Activated CD8-positive, alpha-beta T cell treated with anti-CD3 and anti-CD28 coated beads for 36 hours (primary cell): ENCODE measurements at regions not wholly inside any gene's neighbourhood (a gene's known extent, or its start where the extent isn't known, plus 50 kb on each side); places are given as distances from the start of the nearest gene placed in this dataset.
"Not testable (repeated sequence)": the region's sequence is repeated elsewhere in the genome, so short reads cannot be mapped to it uniquely, and the experiment has no call there.

ENCODE experiments used
- ATAC-seq: fragments of 200-7000 bp; cut with Tn5 transposase; one replicate; pipeline ENCODE4 v1.10.0; 2021; ENCODE audit warnings: mild to moderate bottlenecking, moderate library complexity
- CTCF ChIA-PET: fragments of 350-600 bp; sonication (Branson Sonifier 250); formaldehyde crosslinking; loops from one replicate; lab custom pipeline; 2021; ENCODE audit warnings: antibody characterized with exemption; lab: Charles Lee
- POLR2A ChIA-PET: fragments of 350-600 bp; sonication (Branson Sonifier 250); formaldehyde crosslinking; loops from one replicate; lab custom pipeline; 2021; ENCODE audit warnings: antibody characterized with exemption; lab: Charles Lee
- DNase-seq: peaks from one replicate; pipeline ENCODE4 v3.0.0-alpha.2; 2020
- H3K27ac Mint-ChIP-seq: one replicate; pipeline ENCODE4 v1.8.0; 2021; ENCODE audit warnings: mild to moderate bottlenecking, mixed read lengths
- H3K27me3 Mint-ChIP-seq: one replicate; pipeline ENCODE4 v1.8.0; 2021; ENCODE audit warnings: mixed read lengths
- H3K36me3 Mint-ChIP-seq: one replicate; pipeline ENCODE4 v1.8.0; 2021; ENCODE audit warnings: low read depth, mixed read lengths
- H3K4me1 Mint-ChIP-seq: one replicate; pipeline ENCODE4 v1.8.0; 2021; ENCODE audit warnings: low read depth, mixed read lengths
- H3K4me3 Mint-ChIP-seq: one replicate; pipeline ENCODE4 v1.8.0; 2021; ENCODE audit warnings: mild to moderate bottlenecking, moderate library complexity, mixed read lengths
- H3K9me3 Mint-ChIP-seq: one replicate; pipeline ENCODE4 v1.8.0; 2021; ENCODE audit warnings: mixed read lengths
- intact Hi-C: fragments of 100-400 bp; cut with micrococcal nuclease; formaldehyde crosslinking; loops from one replicate; pipeline ENCODE4 v1.10.0; 2022
- TF ChIP-seq, protein P1 (sequence below): fragments of 200-600 bp; IDR thresholded peaks from one replicate; pipeline ENCODE4 v1.8.0; 2022; ENCODE audit warnings: antibody characterized with exemption, mild to moderate bottlenecking

- ATAC-seq (no peak), DNase-seq (no peak)
- H3K4me1 Mint-ChIP-seq: no peaks in the 10 kb centered on the region
- intact Hi-C loops: no loop called here
- TF ChIP-seq, protein P1, sequence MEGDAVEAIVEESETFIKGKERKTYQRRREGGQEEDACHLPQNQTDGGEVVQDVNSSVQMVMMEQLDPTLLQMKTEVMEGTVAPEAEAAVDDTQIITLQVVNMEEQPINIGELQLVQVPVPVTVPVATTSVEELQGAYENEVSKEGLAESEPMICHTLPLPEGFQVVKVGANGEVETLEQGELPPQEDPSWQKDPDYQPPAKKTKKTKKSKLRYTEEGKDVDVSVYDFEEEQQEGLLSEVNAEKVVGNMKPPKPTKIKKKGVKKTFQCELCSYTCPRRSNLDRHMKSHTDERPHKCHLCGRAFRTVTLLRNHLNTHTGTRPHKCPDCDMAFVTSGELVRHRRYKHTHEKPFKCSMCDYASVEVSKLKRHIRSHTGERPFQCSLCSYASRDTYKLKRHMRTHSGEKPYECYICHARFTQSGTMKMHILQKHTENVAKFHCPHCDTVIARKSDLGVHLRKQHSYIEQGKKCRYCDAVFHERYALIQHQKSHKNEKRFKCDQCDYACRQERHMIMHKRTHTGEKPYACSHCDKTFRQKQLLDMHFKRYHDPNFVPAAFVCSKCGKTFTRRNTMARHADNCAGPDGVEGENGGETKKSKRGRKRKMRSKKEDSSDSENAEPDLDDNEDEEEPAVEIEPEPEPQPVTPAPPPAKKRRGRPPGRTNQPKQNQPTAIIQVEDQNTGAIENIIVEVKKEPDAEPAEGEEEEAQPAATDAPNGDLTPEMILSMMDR: no peak
- H3K27ac Mint-ChIP-seq: no peak overlapping the region
- ChIA-PET POLR2A (no interaction called here), CTCF (interaction anchor here (1.8 kb wide), 1 partner anchor 13 kb away, joined by 4 read pairs; no protein-coding TSS in a partner anchor)
- H3K36me3 Mint-ChIP-seq: peaks cover 4% of the 10 kb centered on the region
- H3K27me3 Mint-ChIP-seq: peaks cover 9% of the 10 kb centered on the region
- no peak overlapping the region for H3K4me3 Mint-ChIP-seq
- peaks cover 13% of the 10 kb centered on the region for H3K9me3 Mint-ChIP-seq
These were observed 121.4 kb downstream of the ENC1 start for GRCh38 chr5:74519161-74519571.

DNA sequence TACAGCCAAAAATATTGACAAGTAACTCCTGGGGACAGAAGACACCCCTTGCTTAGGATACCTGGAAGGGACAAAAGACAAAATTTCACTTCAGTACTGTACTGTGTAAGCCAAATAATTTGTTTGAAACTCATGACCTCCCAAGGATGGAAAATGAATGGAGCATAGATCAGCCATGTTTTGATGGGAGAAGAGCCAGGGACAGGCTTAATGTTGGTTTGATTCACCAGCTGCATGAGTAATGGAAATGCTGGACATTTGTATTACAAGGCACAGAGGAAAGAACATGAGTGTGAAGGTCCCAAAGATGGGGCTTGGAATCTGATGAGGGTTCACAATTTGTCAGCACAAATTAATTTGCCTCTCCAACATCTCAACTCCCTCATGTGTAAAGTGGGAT lies 122.8 kb downstream of the ENC1 start:
- ChIA-PET POLR2A (no interaction called here), CTCF (no interaction called here)
- peaks cover 9% of the 10 kb centered on the region for H3K27me3 Mint-ChIP-seq
- H3K36me3 Mint-ChIP-seq: no peaks in the 10 kb centered on the region
- peaks cover under 1% of the 10 kb centered on the region for H3K9me3 Mint-ChIP-seq
- H3K4me3 Mint-ChIP-seq: no peak overlapping the region
- DNase-seq (no peak), ATAC-seq (no peak)
- TF ChIP-seq, protein P1: no peak
- H3K27ac Mint-ChIP-seq: no peak overlapping the region
- no peaks in the 10 kb centered on the region for H3K4me1 Mint-ChIP-seq
- intact Hi-C loops: no loop called here

DNA sequence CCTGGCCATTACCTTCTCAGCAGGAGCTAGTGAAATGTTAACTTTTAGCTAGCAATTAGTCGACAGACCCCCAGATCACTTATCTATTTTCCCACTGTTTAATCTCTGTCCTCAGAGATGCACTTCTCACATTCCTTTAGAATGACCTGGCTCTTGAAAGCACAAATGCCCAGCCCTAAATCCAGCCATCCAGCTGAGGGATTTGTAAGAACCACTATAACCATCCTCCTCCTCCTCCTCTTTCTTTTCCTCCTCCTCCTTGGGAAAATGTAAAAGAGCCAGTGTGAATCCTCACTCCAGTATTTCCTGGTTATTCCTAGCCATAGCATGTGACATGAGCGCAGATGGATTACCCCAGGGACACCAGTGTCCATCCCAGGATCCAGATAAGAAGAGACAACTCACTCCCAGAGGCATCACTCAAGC lies 124.3 kb downstream of the ENC1 start:
- Mint-ChIP-seq H3K27me3 (peaks cover 7% of the 10 kb centered on the region), H3K27ac (no peak overlapping the region), H3K4me1 (no peaks in the 10 kb centered on the region), H3K36me3 (no peaks in the 10 kb centered on the region), H3K9me3 (no peaks in the 10 kb centered on the region), H3K4me3 (no peak overlapping the region)
- ChIA-PET POLR2A (interaction anchor here (0.7 to 0.8 kb wide), 2 partner anchors 10 to 1576 kb away, joined by 3 read pairs; no protein-coding TSS in a partner anchor), CTCF (no interaction called here)
- intact Hi-C loops: no loop called here
- DNase-seq: no peak
- TF ChIP-seq, protein P1: no peak
- no peak for ATAC-seq

GRCh38 chr5:74514888-74515551 lies 125.5 kb downstream of the ENC1 start:
- no peak overlapping the region for H3K27ac Mint-ChIP-seq
- ATAC-seq: no peak
- H3K36me3 Mint-ChIP-seq: no peaks in the 10 kb centered on the region

DNA sequence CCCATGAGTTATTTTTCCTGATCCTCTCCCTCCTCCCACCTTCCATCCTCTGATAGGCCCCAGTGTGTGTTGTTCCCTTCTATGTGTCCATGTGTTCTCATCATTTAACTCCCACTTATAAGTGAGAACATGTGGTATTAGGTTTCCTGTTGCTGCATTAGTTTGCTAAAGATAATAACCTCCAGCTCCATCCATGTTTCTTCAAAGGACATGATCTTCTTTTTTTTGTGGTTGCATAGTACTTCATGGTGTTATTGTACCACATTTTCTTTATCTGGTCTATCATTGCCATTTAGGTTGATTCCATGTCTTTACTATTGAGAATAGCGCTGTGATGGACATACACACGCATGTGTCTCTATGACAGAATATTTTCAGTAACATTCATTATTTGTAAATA lies 128.8 kb downstream of the ENC1 start:
- POLR2A ChIA-PET, DNase-seq, intact Hi-C loops, ATAC-seq, CTCF ChIA-PET, H3K27me3 Mint-ChIP-seq, H3K36me3 Mint-ChIP-seq, H3K4me1 Mint-ChIP-seq, H3K4me3 Mint-ChIP-seq, H3K9me3 Mint-ChIP-seq, H3K27ac Mint-ChIP-seq: not testable (repeated sequence)

More at GRCh38 chr5:74514888-74515551, 125.5 kb downstream of the ENC1 start:
- intact Hi-C loops: no loop called here
- Mint-ChIP-seq H3K9me3 (no peaks in the 10 kb centered on the region), H3K4me1 (no peaks in the 10 kb centered on the region), H3K4me3 (no peak overlapping the region), H3K27me3 (peaks cover 7% of the 10 kb centered on the region)
- no peak for DNase-seq
- TF ChIP-seq, protein P1: no peak
- ChIA-PET CTCF (no interaction called here), POLR2A (no interaction called here)
